ENCODE measurements at regions not wholly inside any gene's neighbourhood (a gene's known extent, or its start where the extent isn't known, plus 50 kb on each side); places are given as distances from the start of the nearest gene placed in this dataset.

DNA sequence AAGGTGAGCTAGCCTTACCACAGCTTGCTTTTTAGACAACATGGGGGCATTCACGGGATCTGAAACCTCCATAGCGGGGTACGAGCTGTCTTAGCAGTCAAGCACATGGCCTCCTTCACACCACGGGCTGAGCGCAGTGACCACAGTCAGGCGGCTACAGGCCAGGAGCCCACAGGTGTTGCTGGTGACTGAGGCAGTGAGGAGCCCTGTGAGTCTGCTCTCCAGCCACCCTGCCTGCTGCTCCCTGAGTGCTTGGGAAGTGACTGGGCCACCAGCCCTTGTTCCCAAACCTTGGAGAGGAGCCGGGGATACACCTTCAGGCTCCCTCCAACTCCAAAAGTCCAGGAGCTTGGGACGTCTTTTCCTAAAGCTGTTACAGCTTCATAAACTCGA lies 418.1 kb upstream of the MYT1L start:
- Histone ChIP-seq H2AFZ (ENCODE audit: low read length, unreplicated experiment) (no peak overlapping the region), H3K4me3 (ENCODE audit: low read depth, low read length) (no peak overlapping the region), H3K27me3 (ENCODE audit: insufficient read depth, low read length) (no peaks in the 10 kb centered on the region), H3K79me2 (ENCODE audit: control insufficient read depth, insufficient read depth, low read length, unreplicated experiment) (no peaks in the 10 kb centered on the region), H3K4me1 (ENCODE audit: control insufficient read depth, insufficient read depth, low read length, unreplicated experiment) (no peaks in the 10 kb centered on the region), H3K36me3 (ENCODE audit: insufficient read depth, low read length) (no peaks in the 10 kb centered on the region), H3K27ac (ENCODE audit: low read depth, low read length) (no peak overlapping the region)

DNA sequence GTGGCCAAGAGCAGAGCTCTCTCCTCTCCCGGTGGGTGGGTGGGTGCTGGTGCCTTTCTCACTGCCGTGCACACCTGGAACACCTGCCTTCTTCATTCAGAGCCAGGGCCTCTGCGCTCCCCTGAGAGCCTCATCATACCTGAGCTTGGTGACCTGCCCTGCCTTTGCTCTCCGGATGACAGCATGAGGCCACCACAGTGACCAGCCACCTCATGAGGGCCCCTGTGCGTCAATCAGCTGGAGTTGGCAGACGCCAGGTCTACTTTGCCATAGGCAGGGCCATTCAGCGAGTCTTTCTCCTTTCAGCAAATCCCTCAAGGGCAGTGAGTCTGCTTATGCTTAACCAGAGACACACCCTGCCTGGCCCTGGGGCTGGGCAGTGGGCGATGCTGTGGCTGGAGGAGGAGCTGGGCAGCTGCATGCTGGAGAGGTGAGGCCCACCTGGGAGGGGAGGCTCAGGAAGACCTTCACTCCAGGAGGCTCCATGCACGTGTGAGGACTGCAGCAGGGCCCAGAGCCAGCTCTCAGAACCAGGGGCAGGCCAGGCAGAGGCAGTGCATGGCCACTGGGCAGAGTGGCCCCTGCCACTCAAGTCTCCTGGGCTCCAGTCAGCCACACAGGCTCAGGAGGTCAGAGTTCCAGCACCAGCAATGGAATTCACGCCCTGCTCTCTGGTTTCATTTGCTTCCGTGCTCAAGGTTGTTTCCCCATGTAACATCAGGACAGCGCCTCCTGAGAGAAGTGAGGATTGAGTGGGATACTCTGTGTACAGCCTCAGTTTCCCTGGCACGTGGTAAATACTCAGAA lies 417.5 kb upstream of the MYT1L start:
- Histone ChIP-seq H3K4me1 (ENCODE audit: control insufficient read depth, insufficient read depth, low read length, unreplicated experiment) (no peaks in the 10 kb centered on the region), H3K36me3 (ENCODE audit: insufficient read depth, low read length) (no peaks in the 10 kb centered on the region), H3K27me3 (ENCODE audit: insufficient read depth, low read length) (no peaks in the 10 kb centered on the region)

DNA sequence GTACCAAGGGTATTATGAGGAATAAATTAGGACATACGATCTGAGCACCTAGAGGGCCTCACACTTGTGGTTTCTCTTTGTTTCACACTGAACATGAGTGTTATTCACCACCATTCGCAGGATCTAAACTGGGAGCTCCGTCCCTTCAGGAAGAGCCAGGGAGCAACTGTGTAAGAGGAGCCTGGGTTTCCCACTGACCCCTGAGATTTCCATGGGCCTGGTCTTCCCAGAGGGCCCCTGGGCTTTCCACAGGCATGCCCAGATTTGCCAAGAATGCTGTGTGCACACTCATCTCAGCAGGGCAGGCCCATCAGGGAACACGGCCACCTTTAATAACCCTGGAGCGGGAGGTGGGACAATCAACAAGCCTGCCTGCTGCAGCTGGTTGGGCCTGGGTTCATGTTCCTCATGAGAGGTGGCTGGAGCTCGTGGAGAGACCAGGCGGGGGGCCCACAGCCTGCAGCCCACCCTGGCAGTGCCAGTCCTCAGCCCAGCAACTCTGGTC lies 416.8 kb upstream of the MYT1L start:
- no peaks in the 10 kb centered on the region for H3K79me2 ChIP-seq (ENCODE audit: control insufficient read depth, insufficient read depth, low read length, unreplicated experiment)
- H3K4me3 ChIP-seq (ENCODE audit: low read depth, low read length) = no peak overlapping the region
- H2AFZ ChIP-seq (ENCODE audit: low read length, unreplicated experiment) = no peak overlapping the region
- no peaks in the 10 kb centered on the region for H3K36me3 ChIP-seq (ENCODE audit: insufficient read depth, low read length)
- no peak overlapping the region for H3K27ac ChIP-seq (ENCODE audit: low read depth, low read length)
- H3K4me1 ChIP-seq (ENCODE audit: control insufficient read depth, insufficient read depth, low read length, unreplicated experiment) = no peaks in the 10 kb centered on the region
- H3K27me3 ChIP-seq (ENCODE audit: insufficient read depth, low read length) = no peaks in the 10 kb centered on the region

More for the DNA sequence above, 417.5 kb upstream of the MYT1L start:
- H3K27ac ChIP-seq (ENCODE audit: low read depth, low read length) = no peak overlapping the region
- no peaks in the 10 kb centered on the region for H3K79me2 ChIP-seq (ENCODE audit: control insufficient read depth, insufficient read depth, low read length, unreplicated experiment)
- H2AFZ ChIP-seq (ENCODE audit: low read length, unreplicated experiment) = no peak overlapping the region
- H3K4me3 ChIP-seq (ENCODE audit: low read depth, low read length) = no peak overlapping the region

DNA sequence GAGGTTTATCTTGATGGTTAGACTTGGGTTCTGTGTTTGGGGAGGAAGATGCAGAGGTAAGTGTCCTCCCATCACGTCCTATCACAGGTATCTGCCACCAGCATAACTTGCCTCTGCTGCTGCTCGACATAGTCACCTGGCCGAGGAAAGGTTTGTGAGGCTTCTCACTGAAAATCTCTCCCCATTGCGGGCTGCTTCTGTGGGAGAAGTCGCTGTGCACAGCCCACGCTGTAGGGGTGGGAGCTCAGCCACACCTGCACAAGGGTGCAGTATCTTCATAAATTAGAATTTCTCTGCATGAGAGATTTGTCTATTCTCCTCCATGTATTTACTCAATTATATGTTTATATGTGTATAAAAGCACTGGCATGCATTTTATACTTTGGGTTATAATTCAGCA lies 415.7 kb upstream of the MYT1L start:
- Histone ChIP-seq H3K4me1 (ENCODE audit: control insufficient read depth, insufficient read depth, low read length, unreplicated experiment) (no peaks in the 10 kb centered on the region), H3K36me3 (ENCODE audit: insufficient read depth, low read length) (no peaks in the 10 kb centered on the region), H3K27me3 (ENCODE audit: insufficient read depth, low read length) (no peaks in the 10 kb centered on the region), H2AFZ (ENCODE audit: low read length, unreplicated experiment) (no peak overlapping the region), H3K79me2 (ENCODE audit: control insufficient read depth, insufficient read depth, low read length, unreplicated experiment) (no peaks in the 10 kb centered on the region), H3K4me3 (ENCODE audit: low read depth, low read length) (no peak overlapping the region), H3K27ac (ENCODE audit: low read depth, low read length) (no peak overlapping the region)

DNA sequence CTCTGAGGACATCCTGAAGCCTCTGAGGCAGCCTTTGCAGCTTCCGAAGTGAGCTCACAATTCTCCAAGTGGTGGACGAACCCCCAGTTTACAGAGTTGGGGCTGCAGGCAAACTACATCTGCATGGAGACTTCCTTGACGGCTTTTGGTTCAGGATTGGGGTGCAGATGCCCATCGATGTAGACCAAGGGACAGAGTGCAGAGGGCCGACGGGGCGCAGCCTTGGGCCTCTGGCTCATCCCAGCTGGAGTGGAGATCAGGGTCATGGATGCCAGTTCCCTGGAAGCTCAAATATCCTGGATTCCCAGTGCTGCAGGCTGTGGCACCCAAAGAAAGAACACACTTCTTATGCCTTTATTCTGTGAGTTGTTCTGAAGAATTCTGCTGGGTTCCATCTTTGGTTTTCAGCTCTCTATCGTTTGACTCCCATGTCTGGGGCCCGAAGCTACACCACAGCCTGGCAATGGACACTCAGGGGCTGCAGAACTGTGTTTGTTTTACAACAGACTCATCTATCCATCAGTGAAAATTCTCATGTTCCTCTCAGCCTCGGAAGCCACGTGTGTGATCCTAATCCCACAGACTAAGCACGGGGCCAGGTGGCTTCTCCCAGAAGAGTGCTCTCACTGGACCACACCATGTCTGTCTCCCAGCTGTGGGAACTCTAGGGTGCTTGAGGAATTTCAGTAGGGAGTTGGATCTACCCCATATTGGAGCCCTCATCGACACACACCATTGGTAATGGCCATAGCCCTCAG lies 414.1 kb upstream of the MYT1L start:
- H3K36me3 ChIP-seq (ENCODE audit: insufficient read depth, low read length) = no peaks in the 10 kb centered on the region
- H3K79me2 ChIP-seq (ENCODE audit: control insufficient read depth, insufficient read depth, low read length, unreplicated experiment) = no peaks in the 10 kb centered on the region
- no peaks in the 10 kb centered on the region for H3K27me3 ChIP-seq (ENCODE audit: insufficient read depth, low read length)
- no peak overlapping the region for H2AFZ ChIP-seq (ENCODE audit: low read length, unreplicated experiment)
- H3K4me1 ChIP-seq (ENCODE audit: control insufficient read depth, insufficient read depth, low read length, unreplicated experiment) = no peaks in the 10 kb centered on the region
- H3K4me3 ChIP-seq (ENCODE audit: low read depth, low read length) = no peak overlapping the region
- no peak overlapping the region for H3K27ac ChIP-seq (ENCODE audit: low read depth, low read length)

DNA sequence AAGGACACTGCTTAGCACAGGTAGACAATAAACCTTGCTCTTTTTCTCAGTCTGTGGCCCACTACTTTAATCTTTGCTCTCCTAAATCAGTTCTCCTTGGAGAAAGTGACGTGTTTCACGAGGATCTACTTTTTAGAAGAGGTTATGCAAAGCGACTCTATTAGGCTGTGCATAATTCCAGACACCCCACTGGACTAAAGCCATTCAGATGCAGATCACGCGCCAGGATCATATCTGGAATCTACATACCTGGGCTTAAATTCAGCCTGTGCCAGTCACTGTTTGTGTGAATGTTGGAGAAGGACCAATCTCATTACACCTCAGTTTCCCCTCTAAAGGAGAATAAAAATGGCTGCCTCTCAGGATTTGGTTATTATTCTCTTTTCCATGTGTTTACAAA lies 413.0 kb upstream of the MYT1L start:
- H3K4me1 ChIP-seq (ENCODE audit: control insufficient read depth, insufficient read depth, low read length, unreplicated experiment) = no peaks in the 10 kb centered on the region
- no peak overlapping the region for H3K27ac ChIP-seq (ENCODE audit: low read depth, low read length)
- no peak overlapping the region for H3K4me3 ChIP-seq (ENCODE audit: low read depth, low read length)
- no peaks in the 10 kb centered on the region for H3K79me2 ChIP-seq (ENCODE audit: control insufficient read depth, insufficient read depth, low read length, unreplicated experiment)
- H3K27me3 ChIP-seq (ENCODE audit: insufficient read depth, low read length) = no peaks in the 10 kb centered on the region
- H3K36me3 ChIP-seq (ENCODE audit: insufficient read depth, low read length) = no peaks in the 10 kb centered on the region
- H2AFZ ChIP-seq (ENCODE audit: low read length, unreplicated experiment) = no peak overlapping the region

DNA sequence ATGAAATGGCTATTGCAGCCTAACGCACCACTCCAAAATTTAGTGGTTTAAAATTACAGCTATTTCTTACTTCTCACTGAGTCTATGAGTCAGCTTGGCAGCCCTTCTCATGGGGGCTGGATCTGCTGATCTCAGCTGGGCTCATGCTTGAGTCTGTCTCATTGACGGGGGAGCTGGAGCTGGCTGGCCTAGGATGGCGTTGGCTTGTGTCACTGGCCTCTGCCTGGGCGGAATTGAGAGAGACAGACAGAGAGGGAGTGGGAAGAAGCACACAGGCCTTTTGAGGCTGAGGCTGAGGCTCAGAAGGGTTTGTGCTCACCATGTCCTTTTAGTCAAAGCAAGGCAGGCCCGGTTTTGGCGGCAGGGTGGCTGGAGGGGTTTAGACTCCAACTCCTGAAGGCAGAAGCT lies 412.1 kb upstream of the MYT1L start:
- no peaks in the 10 kb centered on the region for H3K4me1 ChIP-seq (ENCODE audit: control insufficient read depth, insufficient read depth, low read length, unreplicated experiment)
- no peaks in the 10 kb centered on the region for H3K36me3 ChIP-seq (ENCODE audit: insufficient read depth, low read length)
- no peaks in the 10 kb centered on the region for H3K79me2 ChIP-seq (ENCODE audit: control insufficient read depth, insufficient read depth, low read length, unreplicated experiment)
- no peak overlapping the region for H3K4me3 ChIP-seq (ENCODE audit: low read depth, low read length)
- no peak overlapping the region for H2AFZ ChIP-seq (ENCODE audit: low read length, unreplicated experiment)
- H3K27me3 ChIP-seq (ENCODE audit: insufficient read depth, low read length) = no peaks in the 10 kb centered on the region
- no peak overlapping the region for H3K27ac ChIP-seq (ENCODE audit: low read depth, low read length)

DNA sequence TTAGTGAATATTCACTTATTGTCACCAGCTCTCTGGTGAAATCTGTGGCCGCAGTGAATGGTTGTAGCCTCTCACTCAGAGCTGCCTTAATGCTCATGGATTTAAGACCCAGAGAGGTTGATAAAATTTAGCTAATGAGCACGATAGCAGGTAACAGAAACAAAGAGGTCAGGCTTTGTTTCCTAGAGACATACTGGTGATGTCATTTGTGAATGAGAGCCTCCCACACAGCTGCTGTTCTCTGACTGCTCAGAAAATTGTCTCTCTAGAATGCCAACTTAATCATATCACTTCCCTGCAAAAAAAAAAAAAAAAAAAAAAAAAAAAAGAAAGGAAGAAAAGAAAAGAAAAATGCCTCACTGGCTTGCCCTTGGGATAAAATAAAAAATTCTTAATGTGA lies 411.7 kb upstream of the MYT1L start:
- no peak overlapping the region for H3K27ac ChIP-seq (ENCODE audit: low read depth, low read length)
- no peaks in the 10 kb centered on the region for H3K36me3 ChIP-seq (ENCODE audit: insufficient read depth, low read length)
- no peaks in the 10 kb centered on the region for H3K79me2 ChIP-seq (ENCODE audit: control insufficient read depth, insufficient read depth, low read length, unreplicated experiment)
- no peaks in the 10 kb centered on the region for H3K4me1 ChIP-seq (ENCODE audit: control insufficient read depth, insufficient read depth, low read length, unreplicated experiment)
- H2AFZ ChIP-seq (ENCODE audit: low read length, unreplicated experiment) = no peak overlapping the region
- H3K27me3 ChIP-seq (ENCODE audit: insufficient read depth, low read length) = no peaks in the 10 kb centered on the region
- H3K4me3 ChIP-seq (ENCODE audit: low read depth, low read length) = no peak overlapping the region

DNA sequence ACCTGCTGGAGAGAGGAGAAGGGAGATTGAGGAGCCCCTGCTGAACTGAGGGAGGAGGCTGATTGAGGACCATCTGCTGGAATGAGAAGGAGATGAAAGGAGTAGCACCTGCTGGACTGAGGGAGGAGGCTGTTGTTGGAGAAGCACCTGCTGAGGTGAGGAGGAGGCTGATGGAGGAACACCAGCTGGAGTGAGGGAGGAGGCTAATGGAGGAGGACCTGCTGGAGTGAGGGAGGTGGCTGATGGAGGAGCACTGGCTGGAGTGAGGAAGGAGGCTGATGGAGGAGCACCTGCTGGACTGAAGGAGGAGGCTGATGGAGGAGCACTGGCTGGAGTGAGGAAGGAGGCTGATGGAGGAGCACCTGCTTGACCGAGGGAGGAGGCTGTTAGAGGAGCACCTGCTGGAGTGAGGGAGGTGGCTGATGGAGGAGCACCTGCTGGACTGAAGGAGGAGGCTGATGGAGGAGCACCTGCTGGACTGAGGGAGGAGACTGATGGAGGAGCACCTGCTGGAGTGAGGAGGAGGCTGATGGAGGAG lies 409.2 kb upstream of the MYT1L start:
- no peaks in the 10 kb centered on the region for H3K27me3 ChIP-seq (ENCODE audit: insufficient read depth, low read length)
- H3K36me3 ChIP-seq (ENCODE audit: insufficient read depth, low read length) = no peaks in the 10 kb centered on the region
- H3K4me1 ChIP-seq (ENCODE audit: control insufficient read depth, insufficient read depth, low read length, unreplicated experiment) = no peaks in the 10 kb centered on the region
- H3K4me3 ChIP-seq (ENCODE audit: low read depth, low read length) = no peak overlapping the region
- no peaks in the 10 kb centered on the region for H3K79me2 ChIP-seq (ENCODE audit: control insufficient read depth, insufficient read depth, low read length, unreplicated experiment)
- H3K27ac ChIP-seq (ENCODE audit: low read depth, low read length) = no peak overlapping the region
- no peak overlapping the region for H2AFZ ChIP-seq (ENCODE audit: low read length, unreplicated experiment)

DNA sequence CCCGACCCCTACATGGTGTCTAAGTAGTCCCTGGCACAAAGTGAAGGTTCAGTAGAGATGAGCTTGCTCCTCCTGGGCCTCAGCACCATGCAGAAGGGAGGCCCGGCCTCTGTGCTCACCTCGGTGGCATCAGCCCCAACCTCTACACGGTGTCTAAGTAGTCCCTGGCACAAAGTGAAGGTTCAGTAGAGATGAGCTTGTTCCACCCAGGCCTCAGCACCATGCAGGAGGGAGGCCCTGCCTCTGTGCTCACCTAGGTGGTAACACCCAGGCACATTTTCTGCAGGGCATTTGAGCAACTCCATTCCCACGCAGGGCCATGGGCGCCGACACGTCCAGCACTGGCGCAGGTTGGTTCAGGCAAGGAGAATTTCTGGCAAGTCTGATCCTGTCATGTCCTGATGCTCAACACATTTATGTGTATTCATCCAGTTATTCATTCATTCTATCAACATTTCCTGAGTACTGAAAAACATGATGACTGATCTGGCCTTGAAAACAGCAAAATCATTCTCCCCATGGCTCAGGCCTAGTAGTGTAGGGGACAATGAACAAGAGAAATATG lies 408.2 kb upstream of the MYT1L start:
- H2AFZ ChIP-seq (ENCODE audit: low read length, unreplicated experiment) = no peak overlapping the region
- H3K27ac ChIP-seq (ENCODE audit: low read depth, low read length) = no peak overlapping the region
- no peak overlapping the region for H3K4me3 ChIP-seq (ENCODE audit: low read depth, low read length)
- H3K27me3 ChIP-seq (ENCODE audit: insufficient read depth, low read length) = no peaks in the 10 kb centered on the region
- no peaks in the 10 kb centered on the region for H3K4me1 ChIP-seq (ENCODE audit: control insufficient read depth, insufficient read depth, low read length, unreplicated experiment)
- no peaks in the 10 kb centered on the region for H3K79me2 ChIP-seq (ENCODE audit: control insufficient read depth, insufficient read depth, low read length, unreplicated experiment)
- H3K36me3 ChIP-seq (ENCODE audit: insufficient read depth, low read length) = no peaks in the 10 kb centered on the region
